ENCODE measurements at regions not wholly inside any gene's neighbourhood (a gene's known extent, or its start where the extent isn't known, plus 50 kb on each side); places are given as distances from the start of the nearest gene placed in this dataset.

- Histone ChIP-seq H3F3A (ENCODE audit: insufficient read depth, low read length, poor library complexity, severe bottlenecking) (no peaks in the 10 kb centered on the region), H3K27ac (ENCODE audit: low read length) (no peak overlapping the region), H3K9me3 (ENCODE audit: low read length) (no peaks in the 10 kb centered on the region), H3K4me3 (ENCODE audit: low read length) (no peak overlapping the region), H3K9ac (ENCODE audit: low read length) (no peak overlapping the region), H3K79me2 (replicated peaks; ENCODE audit: insufficient read depth, low read length) (no peaks in the 10 kb centered on the region), H4K20me1 (ENCODE audit: insufficient read depth) (no peaks in the 10 kb centered on the region), H3K36me3 (ENCODE audit: insufficient read depth, low read length) (no peaks in the 10 kb centered on the region), H2AFZ (ENCODE audit: low read depth, low read length) (no peak overlapping the region), H3K4me2 (ENCODE audit: low read length) (no peak overlapping the region), H3K9me2 (ENCODE audit: insufficient read depth, low read length) (no peaks in the 10 kb centered on the region), H3K27me3 (ENCODE audit: insufficient read depth, low read depth, low read length) (no peaks in the 10 kb centered on the region)
- TF ChIP-seq POLR2AphosphoS5 (IDR thresholded peaks at IDR 0.05) (no peak), SMC3 (conservative IDR thresholded peaks at IDR 0.05; ENCODE audit: poor library complexity) (no peak), REST (IDR thresholded peaks at IDR 0.05; ENCODE audit: borderline replicate concordance) (no peak), RAD21 (conservative IDR thresholded peaks at IDR 0.05) (no peak), TAF1 (IDR thresholded peaks at IDR 0.05; ENCODE audit: low read depth) (no peak), EP300 (conservative IDR thresholded peaks at IDR 0.05; ENCODE audit: poor library complexity, severe bottlenecking) (no peak), CTCF (IDR thresholded peaks at IDR 0.05; ENCODE audit: poor library complexity, severe bottlenecking) (no peak), EZH2 (IDR thresholded peaks at IDR 0.05; ENCODE audit: borderline replicate concordance, insufficient read depth, low read length, poor library complexity, severe bottlenecking) (no peak), MXI1 (conservative IDR thresholded peaks at IDR 0.05; ENCODE audit: poor library complexity, severe bottlenecking) (no peak)
These were observed 89.3 kb upstream of the SLC24A5 start for GRCh38 chr15:48031466-48031865.

GRCh38 chr15:48031973-48032372, 88.8 kb upstream of the SLC24A5 start:
- Histone ChIP-seq H3K27me3 (ENCODE audit: insufficient read depth, low read depth, low read length) (no peaks in the 10 kb centered on the region), H3K4me2 (ENCODE audit: low read length) (no peak overlapping the region), H4K20me1 (ENCODE audit: insufficient read depth) (no peaks in the 10 kb centered on the region), H3K36me3 (ENCODE audit: insufficient read depth, low read length) (no peaks in the 10 kb centered on the region), H3K9me2 (ENCODE audit: insufficient read depth, low read length) (no peaks in the 10 kb centered on the region), H3F3A (ENCODE audit: insufficient read depth, low read length, poor library complexity, severe bottlenecking) (no peaks in the 10 kb centered on the region), H3K27ac (ENCODE audit: low read length) (no peak overlapping the region), H3K79me2 (replicated peaks; ENCODE audit: insufficient read depth, low read length) (no peaks in the 10 kb centered on the region), H3K9ac (ENCODE audit: low read length) (no peak overlapping the region), H3K9me3 (ENCODE audit: low read length) (no peaks in the 10 kb centered on the region), H3K4me3 (ENCODE audit: low read length) (no peak overlapping the region), H2AFZ (ENCODE audit: low read depth, low read length) (no peak overlapping the region)
- no peak for TF ChIP-seq EZH2 (IDR thresholded peaks at IDR 0.05; ENCODE audit: borderline replicate concordance, insufficient read depth, low read length, poor library complexity, severe bottlenecking)
- no peak for TF ChIP-seq MXI1 (conservative IDR thresholded peaks at IDR 0.05; ENCODE audit: poor library complexity, severe bottlenecking)
- TF ChIP-seq CTCF (IDR thresholded peaks at IDR 0.05; ENCODE audit: poor library complexity, severe bottlenecking), result no peak
- TF ChIP-seq RAD21 (conservative IDR thresholded peaks at IDR 0.05), result no peak
- no peak for TF ChIP-seq POLR2AphosphoS5 (IDR thresholded peaks at IDR 0.05)
- no peak for TF ChIP-seq EP300 (conservative IDR thresholded peaks at IDR 0.05; ENCODE audit: poor library complexity, severe bottlenecking)
- no peak for TF ChIP-seq TAF1 (IDR thresholded peaks at IDR 0.05; ENCODE audit: low read depth)
- TF ChIP-seq REST (IDR thresholded peaks at IDR 0.05; ENCODE audit: borderline replicate concordance), result no peak
- TF ChIP-seq SMC3 (conservative IDR thresholded peaks at IDR 0.05; ENCODE audit: poor library complexity), result no peak
